K562 (cell line): ENCODE measurements at regions not wholly inside any gene's neighbourhood (a gene's known extent, or its start where the extent isn't known, plus 50 kb on each side); places are given as distances from the start of the nearest gene placed in this dataset.

ENCODE experiments used
- ATAC-seq: fragments of 200-7000 bp; cut with Tn5 transposase; 3 replicates; pipeline ENCODE4 v1.9.1; 2020; ENCODE audit warnings: moderate library complexity
- BruUV-seq: library from RNA; stranded (reverse); fragments of 400-500 nt; replicated peaks from 2 replicates; lab custom pipeline; 2021; lab: Mats Ljungman, UMichigan
- CTCF ChIA-PET: fragments of 300-600 bp; formaldehyde crosslinking; extraction: SDS; loops from one replicate; lab custom pipeline; 2021; ENCODE audit warnings: low intra/inter-chr PET ratio; lab: Yijun Ruan, JAX
- POLR2A ChIA-PET: fragments of 300-600, 350-650 bp; sonication (Branson Sonifier 250); formaldehyde crosslinking; extraction: SDS; loops from one replicate; lab custom pipeline; 2021; ENCODE audit warnings: antibody characterized with exemption, inconsistent platforms; lab: Yijun Ruan, JAX
- DNase-seq, 4 experiments: peaks; one replicate each; pipeline versions ENCODE4 v3.0.0 to v3.0.0-alpha.2; 2011 to 2018; ENCODE audit warnings: low spot score in 3 of 4, mixed read lengths in 3 of 4; ENCODE audit errors: extremely low read depth in 1 of 4
- FAIRE-seq: peaks from 2 replicates; lab custom pipeline; 2011; peaks lifted over from hg19 to GRCh38; lab: Jason Lieb, UNC
- H2AFZ ChIP-seq: 2 replicates; pipeline ENCODE4 v1.6.0; 2011; ENCODE audit warnings: low read depth, low read length, control low read depth, inconsistent platforms
- H3K27ac ChIP-seq: fragments of 200-600 bp; 3 replicates; pipeline ENCODE4 v1.8.0; 2011; ENCODE audit warnings: low read depth, mild to moderate bottlenecking, control low read depth, inconsistent platforms, low read length, moderate library complexity, mixed read lengths; ENCODE audit errors: extremely low read depth
- H3K27me3 ChIP-seq, 2 experiments: fragments of 300-600 bp in 1 of 2; 2 replicates in 1 of 2; 3 replicates in 1 of 2; pipeline versions ENCODE4 v1.6.0 to v1.8.0; 2011; ENCODE audit warnings: inconsistent platforms in 2 of 2, low read length in 2 of 2, mild to moderate bottlenecking in 1 of 2, mixed read lengths in 1 of 2, moderate library complexity in 1 of 2; ENCODE audit not compliant: control insufficient read depth in 2 of 2, insufficient read depth in 2 of 2
- H3K36me3 ChIP-seq: fragments of 300-600 bp; 3 replicates; pipeline ENCODE4 v1.8.0; 2011; ENCODE audit warnings: mild to moderate bottlenecking, low read length, inconsistent platforms; ENCODE audit not compliant: control insufficient read depth, insufficient read depth
- H3K4me1 ChIP-seq, 2 experiments: fragments of 200-600 bp in 1 of 2; replicated peaks in 1 of 2; 2 replicates in 1 of 2; 3 replicates in 1 of 2; pipeline versions ENCODE4 v1.5.1 to v1.8.0; 2011; ENCODE audit warnings: inconsistent platforms in 2 of 2, low read length in 2 of 2, mild to moderate bottlenecking in 1 of 2, mixed read lengths in 1 of 2, moderate library complexity in 1 of 2; ENCODE audit not compliant: control insufficient read depth in 2 of 2, insufficient read depth in 2 of 2
- H3K4me2 ChIP-seq: 2 replicates; pipeline ENCODE4 v1.6.1; 2011; ENCODE audit warnings: low read length, control low read depth, inconsistent platforms, mixed read lengths; ENCODE audit not compliant: insufficient read depth
- H3K4me3 ChIP-seq: fragments of 200-600 bp; sonication (generic), shearing (Covaris generic); 2 replicates; pipeline ENCODE4 v1.5.1; 2016; ENCODE audit warnings: control low read depth, inconsistent platforms
- H3K79me2 ChIP-seq: fragments of 200-600 bp; 3 replicates; pipeline ENCODE4 v1.8.0; 2011; ENCODE audit warnings: low read length, inconsistent platforms; ENCODE audit not compliant: control insufficient read depth, insufficient read depth
- H3K9ac ChIP-seq, 2 experiments: 2 replicates each; pipeline versions ENCODE4 v1.6.0 to v1.6.1; 2011; ENCODE audit warnings: low read depth in 2 of 2, low read length in 2 of 2, control low read depth in 1 of 2, inconsistent platforms in 1 of 2, mild to moderate bottlenecking in 1 of 2, mixed read lengths in 1 of 2; ENCODE audit not compliant: insufficient read depth in 1 of 2
- H3K9me1 ChIP-seq: one replicate; pipeline ENCODE4 v1.6.0; 2011; ENCODE audit warnings: inconsistent platforms, mild to moderate bottlenecking, low read length, moderate library complexity; ENCODE audit not compliant: control insufficient read depth, insufficient read depth
- H3K9me3 ChIP-seq: replicated peaks from 2 replicates; pipeline ENCODE4 v1.5.1; 2011; ENCODE audit warnings: low read depth, low read length, inconsistent platforms; ENCODE audit not compliant: control insufficient read depth, insufficient read depth
- H4K20me1 ChIP-seq: replicated peaks from 2 replicates; pipeline ENCODE4 v1.6.1; 2011; ENCODE audit warnings: low read length, inconsistent platforms, mixed read lengths; ENCODE audit not compliant: control insufficient read depth, insufficient read depth
- BHLHE40 ChIP-seq: IDR thresholded peaks from 2 replicates; pipeline ENCODE4 v1.6.1; 2011; ENCODE audit warnings: low read length, improper control_type of control experiment
- LARP7 ChIP-seq: fragments of 450-650 bp; IDR thresholded peaks from 2 replicates; pipeline ENCODE4 v1.6.1; 2016
- MEF2D ChIP-seq: conservative IDR thresholded peaks from 2 replicates; pipeline ENCODE4 v1.6.1; 2016; ENCODE audit warnings: low read depth, missing genetic modification characterization, missing compliant biosample characterization
- SIX5 ChIP-seq, 2 experiments: IDR thresholded peaks; 2 replicates each; pipeline ENCODE4 v1.6.1; 2011; ENCODE audit warnings: low read length in 2 of 2, borderline replicate concordance in 1 of 2, low read depth in 1 of 2, mild to moderate bottlenecking in 1 of 2, moderate library complexity in 1 of 2; ENCODE audit not compliant: insufficient read depth in 1 of 2
- TCFL5 ChIP-seq: fragments of 250-450 bp; sonication (Bioruptor Pico); conservative IDR thresholded peaks from 2 replicates; pipeline ENCODE4 v1.6.1; 2021; ENCODE audit warnings: mild to moderate bottlenecking, moderate library complexity, matching md5 sums
- ZNF217 ChIP-seq: sonication (generic); formaldehyde crosslinking; IDR thresholded peaks from 2 replicates; pipeline ENCODE4 v1.8.0; 2022; ENCODE audit warnings: mild to moderate bottlenecking, missing genetic modification reagents
- ZNF311 ChIP-seq: fragments of 250-450 bp; sonication (Bioruptor Pico); IDR thresholded peaks from 2 replicates; pipeline ENCODE4 v1.4.0; 2020; ENCODE audit warnings: mild to moderate bottlenecking, moderate library complexity
- ZNF707 ChIP-seq: fragments of 250-450 bp; sonication (Bioruptor Pico); conservative IDR thresholded peaks from 2 replicates; pipeline ENCODE4 v1.8.0; 2022; ENCODE audit warnings: inconsistent platforms, mild to moderate bottlenecking, moderate library complexity
- WGBS: fragments of 100-300 bp; shearing (Covaris generic); methylation state at CpG from one replicate; pipeline ENCODE4 v1.1.6; 2016; ENCODE audit warnings: low coverage, mixed read lengths; ENCODE audit not compliant: insufficient coverage; ENCODE audit errors: missing lambda C conversion rate; 5-methylcytosine and 5-hydroxymethylcytosine counted together
- in situ Hi-C: fragments of 300-500 bp; cut with MboI; formaldehyde crosslinking; loops from 4 replicates; pipeline ENCODE4 v1.15.0; 2018; ENCODE audit warnings: inconsistent platforms, mixed read lengths
- intact Hi-C: fragments of 100-400 bp; cut with micrococcal nuclease; formaldehyde crosslinking; loops from 2 replicates; pipeline ENCODE4 v1.14.2; 2022

DNA sequence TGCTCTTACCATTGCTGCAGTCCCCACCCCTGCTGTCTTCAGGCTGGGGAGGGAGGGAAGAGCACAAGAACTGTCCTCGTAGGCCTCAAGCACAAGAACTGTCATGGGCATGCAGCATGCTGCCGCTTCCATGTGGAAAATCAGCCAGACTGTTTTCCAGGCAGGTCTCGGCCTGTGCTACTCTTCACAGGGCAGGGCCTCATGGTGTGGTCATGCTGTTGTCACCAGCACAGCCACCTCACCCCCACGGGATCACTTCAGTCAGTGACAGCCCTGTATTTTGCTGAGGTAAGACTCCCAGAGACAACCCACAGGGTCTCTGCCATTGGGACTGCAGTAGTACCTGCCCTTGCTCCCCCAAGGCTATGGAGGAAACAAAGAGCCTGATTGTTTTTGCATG, 205.3 kb downstream of the NAP1L3 start:
- Histone ChIP-seq H3K27ac (no peak overlapping the region), H3K4me1 (no peaks in the 10 kb centered on the region), H3K27me3 (no peaks in the 10 kb centered on the region), H3K9me1 (no peaks in the 10 kb centered on the region), H3K36me3 (no peaks in the 10 kb centered on the region), H3K4me2 (no peak overlapping the region), H3K4me3 (no peak overlapping the region), H4K20me1 (no peaks in the 10 kb centered on the region), H3K9ac (no peak overlapping the region), H3K9me3 (no peaks in the 10 kb centered on the region), H3K79me2 (no peaks in the 10 kb centered on the region), H2AFZ (no peak overlapping the region)
- DNase-seq (no peak), FAIRE-seq (no peak), ATAC-seq (no peak)
- TF ChIP-seq LARP7 (no peak), ZNF707 (no peak), MEF2D (tag) (no peak), TCFL5 (CRISPR knock-in tag) (no peak), ZNF217 (CRISPR knock-in tag) (no peak), ZNF311 (CRISPR knock-in tag) (no peak)
- 0% methylated on average over 3 of the region's 4 CpGs for WGBS
- in situ Hi-C loops (no loop called here), intact Hi-C loops (no loop called here)
- BruUV-seq = no TSS peak
- CTCF ChIA-PET = no interaction called here
- POLR2A ChIA-PET = no interaction called here

DNA sequence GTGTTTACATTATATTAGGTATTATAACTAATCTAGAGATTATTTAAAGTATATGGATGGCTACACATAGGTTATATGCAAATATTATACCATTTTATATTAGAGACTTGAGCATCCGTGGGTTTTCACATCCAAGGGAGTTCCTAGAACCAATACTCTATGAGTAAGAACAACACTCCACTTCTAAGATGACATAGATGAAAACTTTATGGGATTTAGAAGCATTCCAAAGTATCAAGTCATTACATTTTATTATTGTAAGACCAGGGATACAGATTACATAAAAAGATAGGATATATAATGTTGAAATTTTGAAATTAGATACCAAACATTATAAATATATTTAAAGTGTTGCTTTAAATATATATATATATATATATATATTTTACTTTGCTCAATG, 207.0 kb downstream of the NAP1L3 start:
- Histone ChIP-seq H2AFZ (no peak overlapping the region), H4K20me1 (no peaks in the 10 kb centered on the region), H3K27ac (no peak overlapping the region), H3K27me3 (no peaks in the 10 kb centered on the region), H3K9me1 (no peaks in the 10 kb centered on the region), H3K4me2 (no peak overlapping the region), H3K79me2 (no peaks in the 10 kb centered on the region), H3K9me3 (no peaks in the 10 kb centered on the region), H3K4me1 (no peaks in the 10 kb centered on the region), H3K9ac (no peak overlapping the region), H3K36me3 (no peaks in the 10 kb centered on the region), H3K4me3 (no peak overlapping the region)
- BruUV-seq = no TSS peak
- ATAC-seq (no peak), DNase-seq (no peak), FAIRE-seq (no peak)
- in situ Hi-C loops (no loop called here), intact Hi-C loops (no loop called here)
- POLR2A ChIA-PET = no interaction called here
- CTCF ChIA-PET = no interaction called here
- WGBS = 0% methylated on average over 1 of the region's 1 CpG
- no peak for TF ChIP-seq SIX5 (IDR thresholded peaks at IDR 0.05; ENCODE audit: borderline replicate concordance in 1 of 2, insufficient read depth in 1 of 2, low read depth in 1 of 2, low read length in 2 of 2)
- TF ChIP-seq BHLHE40 = no peak
